ENCODE measurements at regions not wholly inside any gene's neighbourhood (a gene's known extent, or its start where the extent isn't known, plus 50 kb on each side); places are given as distances from the start of the nearest gene placed in this dataset.

DNA sequence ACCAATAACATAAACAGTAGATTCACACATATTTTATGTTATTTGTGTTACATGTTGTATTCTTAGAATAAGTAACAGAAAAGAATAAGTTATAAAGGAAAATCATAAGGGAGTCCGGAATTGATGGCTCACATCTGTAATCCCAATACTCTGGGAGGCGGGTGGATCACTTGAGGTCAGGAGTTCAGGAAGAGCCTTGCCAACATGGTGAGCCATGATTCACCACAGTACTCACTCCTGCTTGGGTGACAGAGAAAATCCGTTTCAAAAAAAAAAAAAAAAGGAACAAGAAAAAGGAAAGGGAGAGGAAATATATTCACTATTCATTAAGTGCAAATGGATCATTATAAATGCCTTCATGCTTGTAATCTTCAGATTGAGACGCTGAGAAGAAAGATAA lies 533.3 kb upstream of the CDH9 start:
- no peak for DNase-seq
- Histone ChIP-seq H3K36me3 (no peaks in the 10 kb centered on the region), H3K27me3 (no peaks in the 10 kb centered on the region), H3K27ac (no peak overlapping the region), H3K4me3 (no peak overlapping the region), H3K9me3 (no peaks in the 10 kb centered on the region), H3K4me1 (no peaks in the 10 kb centered on the region)
- TF ChIP-seq POLR2A (IDR thresholded peaks at IDR 0.05), result no peak
- TF ChIP-seq, protein P1, sequence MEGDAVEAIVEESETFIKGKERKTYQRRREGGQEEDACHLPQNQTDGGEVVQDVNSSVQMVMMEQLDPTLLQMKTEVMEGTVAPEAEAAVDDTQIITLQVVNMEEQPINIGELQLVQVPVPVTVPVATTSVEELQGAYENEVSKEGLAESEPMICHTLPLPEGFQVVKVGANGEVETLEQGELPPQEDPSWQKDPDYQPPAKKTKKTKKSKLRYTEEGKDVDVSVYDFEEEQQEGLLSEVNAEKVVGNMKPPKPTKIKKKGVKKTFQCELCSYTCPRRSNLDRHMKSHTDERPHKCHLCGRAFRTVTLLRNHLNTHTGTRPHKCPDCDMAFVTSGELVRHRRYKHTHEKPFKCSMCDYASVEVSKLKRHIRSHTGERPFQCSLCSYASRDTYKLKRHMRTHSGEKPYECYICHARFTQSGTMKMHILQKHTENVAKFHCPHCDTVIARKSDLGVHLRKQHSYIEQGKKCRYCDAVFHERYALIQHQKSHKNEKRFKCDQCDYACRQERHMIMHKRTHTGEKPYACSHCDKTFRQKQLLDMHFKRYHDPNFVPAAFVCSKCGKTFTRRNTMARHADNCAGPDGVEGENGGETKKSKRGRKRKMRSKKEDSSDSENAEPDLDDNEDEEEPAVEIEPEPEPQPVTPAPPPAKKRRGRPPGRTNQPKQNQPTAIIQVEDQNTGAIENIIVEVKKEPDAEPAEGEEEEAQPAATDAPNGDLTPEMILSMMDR (IDR thresholded peaks at IDR 0.05), result no peak

DNA sequence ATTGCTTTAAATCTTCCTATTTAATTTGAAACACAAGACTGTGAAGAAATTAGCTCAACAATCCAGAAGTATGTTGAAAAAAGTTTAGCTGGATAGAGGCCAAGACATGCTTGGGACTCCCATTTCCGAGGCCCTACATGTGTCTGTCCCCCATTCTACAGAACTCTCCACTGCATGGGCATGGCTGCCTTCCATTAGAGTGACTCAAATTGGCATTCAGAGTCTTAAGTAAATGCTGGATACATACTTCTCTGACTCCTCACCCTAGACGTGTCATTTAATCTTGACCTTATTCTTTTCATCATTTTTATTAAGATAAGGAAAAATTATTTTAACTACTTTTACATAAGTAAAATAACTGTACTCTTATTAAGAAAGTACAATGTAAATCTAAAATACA lies 530.4 kb upstream of the CDH9 start:
- Histone ChIP-seq H3K4me1 (no peaks in the 10 kb centered on the region), H3K9me3 (no peaks in the 10 kb centered on the region), H3K27me3 (no peaks in the 10 kb centered on the region), H3K27ac (no peak overlapping the region), H3K36me3 (no peaks in the 10 kb centered on the region), H3K4me3 (no peak overlapping the region)
- DNase-seq, result no peak
- TF ChIP-seq POLR2A (IDR thresholded peaks at IDR 0.05), result no peak
- TF ChIP-seq, protein P1 (IDR thresholded peaks at IDR 0.05), result no peak

GRCh38 chr5:27561408-27561807 lies 523.0 kb upstream of the CDH9 start:
- no peak for TF ChIP-seq POLR2A (IDR thresholded peaks at IDR 0.05)
- TF ChIP-seq, protein P1 (IDR thresholded peaks at IDR 0.05), result no peak
- Histone ChIP-seq H3K27ac (no peak overlapping the region), H3K9me3 (peaks cover 0 to 7% (median 0%) of the 10 kb centered on the region in 4 donors), H3K27me3 (no peaks in the 10 kb centered on the region), H3K4me1 (no peaks in the 10 kb centered on the region), H3K4me3 (no peak overlapping the region), H3K36me3 (no peaks in the 10 kb centered on the region)
- DNase-seq, result no peak

DNA sequence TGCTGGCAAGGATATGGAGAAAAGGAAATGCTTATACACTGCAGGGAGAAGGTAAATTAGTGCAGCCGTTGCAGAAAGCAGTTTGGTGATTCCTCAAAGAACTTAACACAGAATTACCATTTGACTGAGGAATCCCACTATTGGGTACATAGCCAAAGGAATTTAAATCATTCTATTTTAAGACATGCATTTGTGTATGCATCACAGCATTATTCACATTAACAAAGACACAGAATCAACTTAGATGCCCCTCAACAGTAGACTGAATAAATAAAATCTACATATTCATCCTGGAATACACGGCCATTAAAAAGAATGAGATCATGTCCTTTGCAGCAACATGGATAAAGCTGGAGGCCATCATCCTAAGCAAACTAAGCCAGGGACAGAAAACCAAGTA lies 510.1 kb upstream of the CDH9 start:
- H3K9me3 ChIP-seq, result no peaks in the 10 kb centered on the region
- DNase-seq, result no peak
- TF ChIP-seq POLR2A (IDR thresholded peaks at IDR 0.05), result no peak
- TF ChIP-seq, protein P1 (IDR thresholded peaks at IDR 0.05), result no peak

GRCh38 chr5:27535031-27535557 lies 496.7 kb upstream of the CDH9 start:
- no peak for TF ChIP-seq POLR2A (IDR thresholded peaks at IDR 0.05)
- TF ChIP-seq, protein P1 (IDR thresholded peaks at IDR 0.05), result no peak
- no peaks in the 10 kb centered on the region for H3K9me3 ChIP-seq
- no peak overlapping the region for H3K27ac ChIP-seq
- no peaks in the 10 kb centered on the region for H3K4me1 ChIP-seq
- H3K4me3 ChIP-seq, result no peak overlapping the region
- no peaks in the 10 kb centered on the region for H3K27me3 ChIP-seq
- DNase-seq, result no peak
- no peaks in the 10 kb centered on the region for H3K36me3 ChIP-seq

More for the DNA sequence above, 510.1 kb upstream of the CDH9 start:
- H3K4me1 ChIP-seq, result no peaks in the 10 kb centered on the region
- no peak overlapping the region for H3K27ac ChIP-seq
- H3K4me3 ChIP-seq, result no peak overlapping the region
- H3K36me3 ChIP-seq, result no peaks in the 10 kb centered on the region
- H3K27me3 ChIP-seq, result no peaks in the 10 kb centered on the region

- no peaks in the 10 kb centered on the region for H3K9me3 ChIP-seq
- DNase-seq, result no peak
- H3K4me3 ChIP-seq, result no peak overlapping the region
- H3K4me1 ChIP-seq, result no peaks in the 10 kb centered on the region
- no peak overlapping the region for H3K27ac ChIP-seq
- TF ChIP-seq, protein P1 (IDR thresholded peaks at IDR 0.05), result no peak
- H3K27me3 ChIP-seq, result no peaks in the 10 kb centered on the region
- H3K36me3 ChIP-seq, result no peaks in the 10 kb centered on the region
These were observed 493.9 kb upstream of the CDH9 start for GRCh38 chr5:27532305-27532704.

Data from Peyer's patch (tissue), 4 donors.